PC-9 (cell line): ENCODE measurements at regions not wholly inside any gene's neighbourhood (a gene's known extent, or its start where the extent isn't known, plus 50 kb on each side); places are given as distances from the start of the nearest gene placed in this dataset.
A peak's percentile ranks its signal among the peaks of the same experiment; 100 is the strongest.
"Not testable (repeated sequence)": the region's sequence is repeated elsewhere in the genome, so short reads cannot be mapped to it uniquely, and the experiment has no call there.

Experiments
- BruUV-seq: library from RNA; stranded (reverse); fragments of 400-500 nt; replicated peaks from 2 replicates; lab custom pipeline; 2021; lab: Mats Ljungman, UMichigan
- CTCF ChIA-PET: fragments of 300-600 bp; sonication (Branson Sonifier 250); formaldehyde crosslinking; loops from one replicate; lab custom pipeline; 2022; ENCODE audit warnings: antibody characterized with exemption; lab: Charles Lee
- POLR2A ChIA-PET: fragments of 300-600 bp; sonication (Branson Sonifier 250); formaldehyde crosslinking; loops from one replicate; lab custom pipeline; 2022; ENCODE audit warnings: antibody characterized with exemption; ENCODE audit not compliant: unreplicated experiment; lab: Charles Lee
- DNase-seq, 2 experiments: peaks; one replicate each; pipeline versions ENCODE4 v3.0.0 to v3.0.0-alpha.2; 2015 to 2022; ENCODE audit warnings: mixed read lengths in 1 of 2
- H2AFZ ChIP-seq: fragments of 200-600 bp; sonication (generic); 2 replicates; pipeline ENCODE4 v1.8.1; 2017; ENCODE audit warnings: antibody characterized with exemption
- H3F3A ChIP-seq: fragments of 200-600 bp; sonication (generic); 2 replicates; pipeline ENCODE4 v1.8.1; 2017; ENCODE audit warnings: antibody characterized with exemption, mild to moderate bottlenecking, low read depth; ENCODE audit not compliant: insufficient read depth
- H3K27ac ChIP-seq: fragments of 200-600 bp; sonication (generic); 2 replicates; pipeline ENCODE4 v1.6.1; 2016; ENCODE audit warnings: mixed run types
- H3K27me3 ChIP-seq: fragments of 200-600 bp; sonication (generic); 2 replicates; pipeline ENCODE4 v1.6.1; 2016; ENCODE audit warnings: low read depth, mixed run types; ENCODE audit not compliant: insufficient read depth
- H3K36me3 ChIP-seq: fragments of 200-600 bp; sonication (generic); 2 replicates; pipeline ENCODE4 v1.6.1; 2016; ENCODE audit warnings: low read depth, mixed run types
- H3K4me1 ChIP-seq: fragments of 200-600 bp; sonication (generic); replicated peaks from 2 replicates; pipeline ENCODE4 v1.6.1; 2016; ENCODE audit warnings: mixed run types; ENCODE audit not compliant: insufficient read depth
- H3K4me2 ChIP-seq: fragments of 200-600 bp; sonication (generic); 2 replicates; pipeline ENCODE4 v1.6.1; 2017; ENCODE audit warnings: mixed run types
- H3K4me3 ChIP-seq: fragments of 200-600 bp; sonication (generic); 2 replicates; pipeline ENCODE4 v1.6.1; 2016; ENCODE audit warnings: mixed run types
- H3K79me2 ChIP-seq: fragments of 200-600 bp; sonication (generic); 2 replicates; pipeline ENCODE4 v1.6.1; 2017; ENCODE audit warnings: low read depth, mixed run types
- H3K9me2 ChIP-seq: fragments of 200-600 bp; sonication (generic); 2 replicates; pipeline ENCODE4 v1.8.1; 2017; ENCODE audit warnings: mild to moderate bottlenecking; ENCODE audit not compliant: insufficient read depth
- H3K9me3 ChIP-seq: fragments of 200-600 bp; sonication (generic); 2 replicates; pipeline ENCODE4 v1.8.1; 2016; ENCODE audit warnings: low read depth; ENCODE audit not compliant: insufficient read depth
- H4K20me1 ChIP-seq: fragments of 200-600 bp; sonication (generic); 2 replicates; pipeline ENCODE4 v1.8.1; 2017; ENCODE audit not compliant: insufficient read depth
- EZH2 ChIP-seq: fragments of 200-600 bp; sonication (generic); IDR thresholded peaks from 2 replicates; pipeline ENCODE4 v1.8.0; 2017; ENCODE audit warnings: antibody characterized with exemption, low read depth
- intact Hi-C: fragments of 100-400 bp; cut with micrococcal nuclease; formaldehyde crosslinking; loops from one replicate; pipeline ENCODE4 v1.10.0; 2022; ENCODE audit not compliant: unreplicated experiment
- TF ChIP-seq, protein P1 (sequence below): fragments of 200-600 bp; sonication (generic); conservative IDR thresholded peaks from 2 replicates; pipeline ENCODE4 v1.6.1; 2017; ENCODE audit warnings: mixed run types, antibody characterized with exemption, mild to moderate bottlenecking, moderate library complexity

GRCh38 chr6:113689620-113690019, 167.5 kb upstream of the MARCKS start:
- H3K27me3 ChIP-seq, POLR2A ChIA-PET, H3K9me3 ChIP-seq, BruUV-seq, H2AFZ ChIP-seq, H3K36me3 ChIP-seq, H4K20me1 ChIP-seq, H3K4me3 ChIP-seq, H3K27ac ChIP-seq, H3K79me2 ChIP-seq, DNase-seq, H3K9me2 ChIP-seq, H3K4me2 ChIP-seq: not testable (repeated sequence)
- TF ChIP-seq, protein P1, sequence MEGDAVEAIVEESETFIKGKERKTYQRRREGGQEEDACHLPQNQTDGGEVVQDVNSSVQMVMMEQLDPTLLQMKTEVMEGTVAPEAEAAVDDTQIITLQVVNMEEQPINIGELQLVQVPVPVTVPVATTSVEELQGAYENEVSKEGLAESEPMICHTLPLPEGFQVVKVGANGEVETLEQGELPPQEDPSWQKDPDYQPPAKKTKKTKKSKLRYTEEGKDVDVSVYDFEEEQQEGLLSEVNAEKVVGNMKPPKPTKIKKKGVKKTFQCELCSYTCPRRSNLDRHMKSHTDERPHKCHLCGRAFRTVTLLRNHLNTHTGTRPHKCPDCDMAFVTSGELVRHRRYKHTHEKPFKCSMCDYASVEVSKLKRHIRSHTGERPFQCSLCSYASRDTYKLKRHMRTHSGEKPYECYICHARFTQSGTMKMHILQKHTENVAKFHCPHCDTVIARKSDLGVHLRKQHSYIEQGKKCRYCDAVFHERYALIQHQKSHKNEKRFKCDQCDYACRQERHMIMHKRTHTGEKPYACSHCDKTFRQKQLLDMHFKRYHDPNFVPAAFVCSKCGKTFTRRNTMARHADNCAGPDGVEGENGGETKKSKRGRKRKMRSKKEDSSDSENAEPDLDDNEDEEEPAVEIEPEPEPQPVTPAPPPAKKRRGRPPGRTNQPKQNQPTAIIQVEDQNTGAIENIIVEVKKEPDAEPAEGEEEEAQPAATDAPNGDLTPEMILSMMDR = peak; percentile 20; the same call in 1 of the 2 replicates
- CTCF ChIA-PET = interaction anchor here (0.6 kb wide), 1 partner anchor 121 kb away, joined by 4 read pairs; no protein-coding TSS in a partner anchor
- Histone ChIP-seq H3F3A (peaks cover 25% of the 10 kb centered on the region), H3K4me1 (peaks cover 40% of the 10 kb centered on the region)
- intact Hi-C loops = loop anchor here (5.0 to 10.0 kb wide), 3 partner anchors 45 to 567 kb away; no protein-coding TSS in a partner anchor

DNA sequence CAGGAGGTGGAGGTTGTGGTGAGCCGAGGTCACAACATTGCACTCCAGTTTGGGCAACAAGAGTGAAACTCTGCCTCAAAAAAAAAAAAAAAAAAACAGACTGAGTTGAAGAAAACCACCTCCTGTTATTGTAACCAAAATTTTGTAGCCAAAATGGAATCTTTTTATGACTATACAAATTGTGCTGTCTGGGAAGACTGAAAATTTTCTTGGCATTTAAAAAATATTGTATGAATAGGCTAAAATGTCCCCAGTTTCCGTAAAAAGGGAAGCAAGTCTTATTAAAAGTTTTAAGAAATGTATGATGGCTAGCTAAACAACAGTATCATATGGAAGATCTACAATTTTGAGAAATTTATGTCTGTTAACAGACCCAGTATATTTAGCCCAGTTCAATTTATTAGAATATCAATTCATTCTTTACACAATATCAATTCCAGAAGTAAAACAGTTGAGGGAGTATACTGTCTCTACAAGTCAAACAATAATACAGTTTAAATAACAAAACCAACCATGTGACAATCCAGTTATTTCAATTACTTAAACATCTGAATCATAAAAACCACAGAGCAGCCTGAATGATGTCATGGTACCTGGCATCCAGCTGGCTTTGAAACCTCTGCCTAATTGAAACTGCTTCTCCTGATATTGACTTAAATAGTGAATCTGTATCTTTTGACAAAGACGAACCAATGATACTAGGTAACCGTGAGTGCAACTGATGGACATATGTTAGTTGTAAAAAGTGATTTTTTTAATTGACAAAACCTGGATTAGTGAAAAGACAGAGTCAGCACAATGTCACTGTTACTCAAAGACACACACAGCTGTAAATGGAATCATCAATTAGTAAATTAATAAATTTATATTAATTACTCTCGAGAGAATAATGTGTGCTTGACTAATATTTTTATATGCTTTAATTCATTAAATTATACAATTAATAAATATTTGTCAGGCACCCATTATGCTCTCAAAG, 166.6 kb upstream of the MARCKS start:
- TF ChIP-seq, protein P1 = no peak
- no peak for TF ChIP-seq EZH2
- no peak overlapping the region for H3K27ac ChIP-seq
- H3F3A ChIP-seq = peaks cover 21% of the 10 kb centered on the region
- H4K20me1 ChIP-seq = no peaks in the 10 kb centered on the region
- H3K36me3 ChIP-seq = no peaks in the 10 kb centered on the region
- H2AFZ ChIP-seq = no peak overlapping the region
- H3K79me2 ChIP-seq = no peaks in the 10 kb centered on the region
- peaks cover 39% of the 10 kb centered on the region for H3K4me1 ChIP-seq
- no peak overlapping the region for H3K4me3 ChIP-seq
- no TSS peak for BruUV-seq
- ChIA-PET POLR2A (interaction anchor here (0.7 kb wide), 1 partner anchor 52 kb away, joined by 7 read pairs; no protein-coding TSS in a partner anchor), CTCF (no interaction called here)
- H3K27me3 ChIP-seq = no peaks in the 10 kb centered on the region
- H3K4me2 ChIP-seq = no peak overlapping the region
- intact Hi-C loops = loop anchor here (5.0 to 10.0 kb wide), 3 partner anchors 46 to 568 kb away; no protein-coding TSS in a partner anchor
- H3K9me2 ChIP-seq = no peaks in the 10 kb centered on the region
- DNase-seq = peak; percentile 21 to 86
- no peaks in the 10 kb centered on the region; the same call in 1 of the 2 replicates for H3K9me3 ChIP-seq

DNA sequence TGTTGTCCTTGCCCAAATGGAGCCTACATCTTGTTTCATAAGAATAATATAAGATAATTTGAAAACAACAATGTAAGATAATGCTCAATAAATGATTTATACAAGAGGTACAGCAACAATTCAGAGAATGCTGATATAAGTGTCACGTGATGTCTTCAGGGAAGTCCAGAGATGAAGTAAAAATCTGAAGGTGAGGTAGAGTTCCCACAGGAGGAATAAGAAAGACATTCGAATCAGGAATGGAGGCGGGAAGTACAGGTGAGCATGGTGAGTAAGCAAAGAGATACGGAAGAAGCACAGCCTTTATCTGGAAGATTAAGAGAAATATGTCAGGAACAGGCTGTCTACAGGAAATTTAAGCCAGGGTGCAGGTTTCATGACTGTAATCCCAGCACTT, 165.9 kb upstream of the MARCKS start:
- DNase-seq = no peak
- Histone ChIP-seq H3K27me3 (no peaks in the 10 kb centered on the region), H3K27ac (no peak overlapping the region), H3K9me2 (no peaks in the 10 kb centered on the region), H3K36me3 (no peaks in the 10 kb centered on the region), H3K79me2 (no peaks in the 10 kb centered on the region), H3K9me3 (no peaks in the 10 kb centered on the region; the same call in 1 of the 2 replicates), H3K4me1 (peaks cover 41% of the 10 kb centered on the region), H3F3A (peaks cover 20% of the 10 kb centered on the region), H2AFZ (no peak overlapping the region), H3K4me2 (no peak overlapping the region), H4K20me1 (no peaks in the 10 kb centered on the region), H3K4me3 (no peak overlapping the region)
- no peak for TF ChIP-seq EZH2
- TF ChIP-seq, protein P1 = no peak
- intact Hi-C loops = loop anchor here (5.0 to 10.0 kb wide), 3 partner anchors 46 to 569 kb away; no protein-coding TSS in a partner anchor
- POLR2A ChIA-PET = interaction anchor here (0.7 kb wide), 1 partner anchor 53 kb away, joined by 7 read pairs; no protein-coding TSS in a partner anchor
- BruUV-seq = no TSS peak
- CTCF ChIA-PET = no interaction called here
